RWPE2 (cell line): ENCODE measurements at regions not wholly inside any gene's neighbourhood (a gene's known extent, or its start where the extent isn't known, plus 50 kb on each side); places are given as distances from the start of the nearest gene placed in this dataset.

Experiments used
- ATAC-seq: fragments of 200-7000 bp; cut with Tn5 transposase; 3 replicates; pipeline ENCODE4 v1.9.1; 2021; ENCODE audit warnings: low read depth
- DNase-seq: peaks from one replicate; pipeline ENCODE4 v3.0.0-alpha.2; 2020; ENCODE audit warnings: low spot score
- H3K27ac ChIP-seq: fragments of 450-650 bp; 2 replicates; pipeline ENCODE4 v1.5.1; 2017; ENCODE audit warnings: mild to moderate bottlenecking; ENCODE audit not compliant: poor library complexity, severe bottlenecking
- H3K27me3 ChIP-seq: fragments of 250-450 bp; sonication (Bioruptor Pico); 2 replicates; pipeline ENCODE4 v1.5.1; 2021; ENCODE audit warnings: mild to moderate bottlenecking, moderate library complexity; ENCODE audit not compliant: insufficient read depth, poor library complexity, severe bottlenecking
- H3K36me3 ChIP-seq: fragments of 250-450 bp; sonication (Bioruptor Pico); 2 replicates; pipeline ENCODE4 v1.5.1; 2020; ENCODE audit warnings: low read depth, mild to moderate bottlenecking, moderate library complexity
- H3K4me1 ChIP-seq: fragments of 250-450 bp; sonication (Bioruptor Pico); 2 replicates; pipeline ENCODE4 v1.5.1; 2021; ENCODE audit warnings: mild to moderate bottlenecking, moderate library complexity; ENCODE audit not compliant: insufficient read depth, poor library complexity, severe bottlenecking
- H3K4me3 ChIP-seq: fragments of 250-450 bp; sonication (Bioruptor Pico); 2 replicates; pipeline ENCODE4 v1.5.1; 2021; ENCODE audit warnings: mild to moderate bottlenecking, moderate library complexity; ENCODE audit not compliant: severe bottlenecking
- H3K9me3 ChIP-seq: fragments of 250-450 bp; sonication (Bioruptor Pico); 2 replicates; pipeline ENCODE4 v1.5.1; 2021; ENCODE audit warnings: mild to moderate bottlenecking, moderate library complexity; ENCODE audit not compliant: severe bottlenecking
- CTCF ChIP-seq: fragments of 450-650 bp; IDR thresholded peaks from one replicate; pipeline ENCODE4 v1.5.1; 2017; ENCODE audit warnings: mild to moderate bottlenecking, moderate library complexity; ENCODE audit not compliant: poor library complexity, severe bottlenecking

- ATAC-seq (no peak), DNase-seq (no peak)
- no peak for TF ChIP-seq CTCF
- H3K27me3 ChIP-seq, result no peaks in the 10 kb centered on the region
- H3K4me3 ChIP-seq, result no peak overlapping the region
- H3K27ac ChIP-seq, result no peak overlapping the region
- H3K36me3 ChIP-seq, result no peaks in the 10 kb centered on the region
- H3K9me3 ChIP-seq, result no peaks in the 10 kb centered on the region
- no peaks in the 10 kb centered on the region for H3K4me1 ChIP-seq
Measured at GRCh38 chr13:31477961-31478360, 261.4 kb upstream of the RXFP2 start.

- Histone ChIP-seq H3K4me1 (no peaks in the 10 kb centered on the region), H3K27me3 (no peaks in the 10 kb centered on the region), H3K9me3 (no peaks in the 10 kb centered on the region), H3K27ac (no peak overlapping the region), H3K36me3 (no peaks in the 10 kb centered on the region), H3K4me3 (no peak overlapping the region)
- no peak for ATAC-seq
- no peak for DNase-seq
- TF ChIP-seq CTCF, result no peak
Measured at GRCh38 chr13:31485183-31485582, 254.1 kb upstream of the RXFP2 start.

GRCh38 chr13:31485651-31486051 is 253.7 kb upstream of the RXFP2 start:
- Histone ChIP-seq H3K4me1 (no peaks in the 10 kb centered on the region), H3K36me3 (no peaks in the 10 kb centered on the region), H3K4me3 (no peak overlapping the region), H3K9me3 (no peaks in the 10 kb centered on the region), H3K27me3 (no peaks in the 10 kb centered on the region), H3K27ac (no peak overlapping the region)
- ATAC-seq, result no peak
- no peak for DNase-seq
- TF ChIP-seq CTCF, result no peak

- Histone ChIP-seq H3K4me3 (no peak overlapping the region), H3K36me3 (no peaks in the 10 kb centered on the region), H3K27ac (no peak overlapping the region), H3K9me3 (no peaks in the 10 kb centered on the region), H3K27me3 (no peaks in the 10 kb centered on the region), H3K4me1 (no peaks in the 10 kb centered on the region)
- no peak for TF ChIP-seq CTCF
- DNase-seq, result no peak
- no peak for ATAC-seq
Measured at GRCh38 chr13:31495336-31495735, 244.0 kb upstream of the RXFP2 start.

GRCh38 chr13:31499274-31499673 is 240.1 kb upstream of the RXFP2 start:
- H3K36me3 ChIP-seq, result no peaks in the 10 kb centered on the region
- no peaks in the 10 kb centered on the region for H3K27me3 ChIP-seq
- H3K4me1 ChIP-seq, result no peaks in the 10 kb centered on the region
- TF ChIP-seq CTCF, result no peak
- DNase-seq, result no peak
- H3K4me3 ChIP-seq, result no peak overlapping the region
- H3K9me3 ChIP-seq, result no peaks in the 10 kb centered on the region
- no peak for ATAC-seq
- H3K27ac ChIP-seq, result no peak overlapping the region
